ENCODE measurements at regions not wholly inside any gene's neighbourhood (a gene's known extent, or its start where the extent isn't known, plus 50 kb on each side); places are given as distances from the start of the nearest gene placed in this dataset.

- TF ChIP-seq, protein P1, sequence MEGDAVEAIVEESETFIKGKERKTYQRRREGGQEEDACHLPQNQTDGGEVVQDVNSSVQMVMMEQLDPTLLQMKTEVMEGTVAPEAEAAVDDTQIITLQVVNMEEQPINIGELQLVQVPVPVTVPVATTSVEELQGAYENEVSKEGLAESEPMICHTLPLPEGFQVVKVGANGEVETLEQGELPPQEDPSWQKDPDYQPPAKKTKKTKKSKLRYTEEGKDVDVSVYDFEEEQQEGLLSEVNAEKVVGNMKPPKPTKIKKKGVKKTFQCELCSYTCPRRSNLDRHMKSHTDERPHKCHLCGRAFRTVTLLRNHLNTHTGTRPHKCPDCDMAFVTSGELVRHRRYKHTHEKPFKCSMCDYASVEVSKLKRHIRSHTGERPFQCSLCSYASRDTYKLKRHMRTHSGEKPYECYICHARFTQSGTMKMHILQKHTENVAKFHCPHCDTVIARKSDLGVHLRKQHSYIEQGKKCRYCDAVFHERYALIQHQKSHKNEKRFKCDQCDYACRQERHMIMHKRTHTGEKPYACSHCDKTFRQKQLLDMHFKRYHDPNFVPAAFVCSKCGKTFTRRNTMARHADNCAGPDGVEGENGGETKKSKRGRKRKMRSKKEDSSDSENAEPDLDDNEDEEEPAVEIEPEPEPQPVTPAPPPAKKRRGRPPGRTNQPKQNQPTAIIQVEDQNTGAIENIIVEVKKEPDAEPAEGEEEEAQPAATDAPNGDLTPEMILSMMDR (IDR thresholded peaks at IDR 0.05; ENCODE audit: low read length): no peak
- TF ChIP-seq EZH2 (optimal IDR thresholded peaks at IDR 0.05; ENCODE audit: low read depth, low read length): no peak
- TF ChIP-seq EZH2phosphoT487 (IDR thresholded peaks at IDR 0.05; ENCODE audit: low read length): no peak
Observed at GRCh38 chr12:91572869-91573268, 390.3 kb upstream of the DCN start.
